8988T (cell line): ENCODE measurements at regions not wholly inside any gene's neighbourhood (a gene's known extent, or its start where the extent isn't known, plus 50 kb on each side); places are given as distances from the start of the nearest gene placed in this dataset.
"Not testable (repeated sequence)": the region's sequence is repeated elsewhere in the genome, so short reads cannot be mapped to it uniquely, and the experiment has no call there.

Source experiments
- DNase-seq: peaks from one replicate; pipeline ENCODE4 v3.0.0; 2011

DNA sequence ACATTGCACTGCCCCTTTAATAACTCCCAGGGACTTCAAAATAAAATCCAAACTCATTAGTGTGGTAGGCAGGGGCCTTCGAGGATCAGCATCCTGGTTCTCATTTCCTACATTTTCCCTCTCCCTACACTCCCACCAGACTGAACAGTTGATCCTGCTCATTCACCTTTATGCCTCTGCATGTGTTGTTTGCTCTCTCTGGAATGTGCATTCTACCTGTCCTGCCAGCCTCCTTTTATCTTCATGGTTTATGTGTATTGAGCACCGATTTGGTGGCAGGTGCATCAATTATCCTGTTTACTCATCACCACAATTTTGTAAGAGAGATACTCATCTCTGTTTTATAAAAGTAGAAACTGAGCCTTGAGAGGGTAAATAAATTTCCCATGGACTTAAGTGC is 125.0 kb downstream of the ADSS2 start:
- DNase-seq = no peak

DNA sequence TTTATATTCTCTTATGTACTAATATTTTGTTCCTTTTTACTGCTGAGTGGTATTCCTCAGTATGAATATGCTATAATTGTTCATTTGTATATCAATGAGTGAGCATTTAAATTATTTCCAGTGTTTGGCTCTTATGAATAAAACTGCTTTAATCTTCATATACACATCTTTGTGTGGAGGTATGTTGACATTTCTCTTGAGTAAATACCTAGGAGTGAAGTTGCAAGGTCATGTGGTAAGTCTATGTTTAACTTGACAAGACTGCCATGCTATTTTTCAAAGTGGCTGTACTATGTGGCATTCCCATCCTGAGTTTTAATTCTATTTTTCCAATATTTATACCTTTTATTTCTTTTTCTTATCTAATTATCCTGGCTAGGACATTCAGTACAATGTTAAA is 124.2 kb downstream of the ADSS2 start:
- no peak for DNase-seq

DNA sequence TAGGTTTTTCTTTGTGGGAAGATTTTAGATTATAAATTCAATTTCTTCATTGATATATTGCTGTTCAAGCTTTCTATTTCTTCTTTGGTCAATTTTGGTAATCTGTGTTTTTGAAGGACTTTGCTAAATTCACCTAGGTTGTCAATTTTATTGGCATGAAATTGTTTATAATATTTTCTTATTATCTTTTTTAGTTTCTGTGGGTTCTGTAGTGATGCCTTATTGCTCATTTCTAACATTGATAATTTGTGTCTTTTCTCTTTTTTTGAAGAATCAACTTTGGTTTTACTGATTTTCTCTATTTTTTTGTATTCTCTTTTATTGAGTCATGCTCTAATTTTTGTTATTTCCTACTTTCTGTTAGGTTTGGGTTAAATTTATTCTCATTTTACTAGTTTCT is 123.2 kb downstream of the ADSS2 start:
- no peak for DNase-seq

DNA sequence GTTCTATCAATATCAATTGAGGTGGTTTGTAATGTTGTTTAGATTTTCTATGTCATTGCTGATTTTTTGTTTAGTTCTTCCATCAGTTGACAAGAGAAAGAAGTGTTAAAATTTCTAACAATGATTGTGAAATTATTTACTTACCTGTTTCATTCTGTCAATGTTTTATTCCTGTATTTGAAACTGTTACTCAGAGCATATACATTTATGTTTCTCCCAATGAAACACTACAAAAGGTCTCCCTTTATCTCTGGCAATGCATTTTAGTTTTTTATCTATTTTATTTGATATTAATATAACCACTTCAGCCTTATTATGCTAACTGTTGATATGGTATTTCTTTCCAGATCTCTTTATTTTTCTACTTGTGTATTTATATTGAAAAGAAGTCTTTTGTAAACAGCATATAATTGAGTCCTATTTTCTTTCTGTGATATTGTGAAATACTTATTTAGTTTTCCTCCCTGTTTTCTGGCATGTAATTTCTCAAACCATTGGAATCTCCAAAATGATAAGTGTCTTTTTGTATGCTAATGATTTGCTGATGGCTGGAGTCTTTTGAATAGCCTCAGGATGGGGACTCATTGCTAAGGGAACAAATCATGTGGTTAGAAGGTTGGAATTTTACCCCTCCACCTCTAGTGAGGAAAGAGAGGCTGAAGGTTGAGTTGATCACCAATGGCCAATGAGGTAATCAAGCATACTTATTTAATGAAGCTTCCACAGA is 122.0 kb downstream of the ADSS2 start:
- no peak for DNase-seq

DNA sequence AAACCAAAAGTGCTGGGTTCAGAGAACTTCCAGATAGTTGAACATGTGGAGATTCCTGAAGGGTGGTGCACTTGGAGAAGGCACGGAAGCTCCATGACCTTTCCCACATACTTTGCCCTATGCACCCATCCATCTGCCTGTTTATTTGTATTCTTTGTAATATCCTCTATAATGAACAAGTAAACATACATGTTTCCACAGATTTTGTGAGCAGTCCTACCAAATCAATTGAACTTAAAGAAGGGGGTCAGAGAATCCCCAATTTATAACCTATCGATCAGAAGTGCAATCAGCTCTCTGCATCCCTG is 121.4 kb downstream of the ADSS2 start:
- DNase-seq = no peak

DNA sequence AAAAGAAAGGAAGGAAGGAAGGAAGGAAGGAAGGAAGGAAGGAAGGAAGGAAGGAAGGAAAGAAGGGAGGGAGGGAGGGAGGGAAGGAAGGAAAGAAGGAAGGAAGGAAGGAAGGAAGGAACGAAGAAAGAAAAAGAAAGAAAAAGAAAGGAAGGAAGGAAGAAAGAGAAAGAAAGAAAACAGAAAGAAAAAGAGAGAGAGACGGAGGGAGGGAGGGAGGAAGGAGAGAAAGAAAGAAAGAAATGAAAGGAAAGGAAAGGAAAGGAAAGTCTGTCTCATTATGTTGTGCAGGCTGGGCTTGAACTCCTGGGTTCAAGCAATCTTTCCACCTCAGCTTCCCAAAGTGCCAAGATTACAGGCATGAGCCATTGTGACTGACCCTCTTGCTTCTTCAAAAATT is 118.9 kb downstream of the ADSS2 start:
- not testable (repeated sequence) for DNase-seq

DNA sequence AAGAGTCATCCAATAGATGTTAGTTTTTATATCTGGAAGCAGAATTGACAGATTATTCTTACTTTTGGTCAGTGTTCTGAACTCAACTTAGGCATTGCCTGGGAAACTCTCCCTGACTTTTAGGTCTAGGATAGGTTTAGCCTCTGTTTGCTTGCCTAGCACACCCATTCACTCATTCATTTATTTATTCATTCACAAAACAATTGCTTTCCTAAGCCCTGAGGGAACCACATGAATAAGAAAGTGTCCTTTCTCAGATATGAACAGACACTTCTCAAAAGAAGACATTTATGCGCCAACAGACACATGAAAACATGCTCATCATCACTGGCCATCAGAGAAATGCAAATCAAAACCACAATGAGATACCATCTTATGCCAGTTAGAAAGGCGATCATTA is 117.4 kb downstream of the ADSS2 start:
- DNase-seq = not testable (repeated sequence)

DNA sequence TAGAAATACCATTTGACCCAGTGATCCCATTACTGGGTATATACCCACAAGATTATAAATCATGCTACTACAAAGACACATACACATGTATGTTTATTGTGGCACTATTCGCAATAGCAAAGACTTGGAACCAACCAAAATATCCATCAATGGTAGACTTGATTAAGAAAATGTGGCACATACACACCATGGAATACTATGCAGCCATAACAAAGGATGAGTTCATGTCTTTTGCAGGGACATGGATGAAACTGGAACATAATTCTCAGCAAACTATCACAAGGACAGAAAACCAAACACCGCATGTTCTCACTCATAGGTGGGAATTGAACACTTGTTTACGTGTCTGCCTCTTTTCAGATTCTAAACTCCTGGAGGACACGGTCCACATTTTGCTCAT is 116.9 kb downstream of the ADSS2 start:
- not testable (repeated sequence) for DNase-seq

DNA sequence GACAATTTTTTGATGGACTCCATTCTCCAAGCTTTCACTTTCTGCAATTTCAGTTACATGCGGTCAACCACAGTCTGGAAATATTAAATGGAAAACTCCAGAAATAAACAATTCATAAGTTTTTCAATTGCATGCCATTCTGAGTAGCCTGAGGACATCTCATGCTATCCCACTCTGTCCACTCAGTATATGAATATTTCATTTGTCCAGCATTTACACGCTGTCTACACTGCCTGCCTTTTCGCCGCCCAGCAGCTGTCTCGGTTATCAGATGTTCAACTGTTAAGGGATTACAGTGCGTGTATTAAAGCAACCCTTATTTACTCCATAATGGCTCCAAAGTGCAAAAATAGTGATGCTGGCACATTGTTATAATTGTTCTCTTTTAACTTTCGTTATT is 116.3 kb downstream of the ADSS2 start:
- no peak for DNase-seq

DNA sequence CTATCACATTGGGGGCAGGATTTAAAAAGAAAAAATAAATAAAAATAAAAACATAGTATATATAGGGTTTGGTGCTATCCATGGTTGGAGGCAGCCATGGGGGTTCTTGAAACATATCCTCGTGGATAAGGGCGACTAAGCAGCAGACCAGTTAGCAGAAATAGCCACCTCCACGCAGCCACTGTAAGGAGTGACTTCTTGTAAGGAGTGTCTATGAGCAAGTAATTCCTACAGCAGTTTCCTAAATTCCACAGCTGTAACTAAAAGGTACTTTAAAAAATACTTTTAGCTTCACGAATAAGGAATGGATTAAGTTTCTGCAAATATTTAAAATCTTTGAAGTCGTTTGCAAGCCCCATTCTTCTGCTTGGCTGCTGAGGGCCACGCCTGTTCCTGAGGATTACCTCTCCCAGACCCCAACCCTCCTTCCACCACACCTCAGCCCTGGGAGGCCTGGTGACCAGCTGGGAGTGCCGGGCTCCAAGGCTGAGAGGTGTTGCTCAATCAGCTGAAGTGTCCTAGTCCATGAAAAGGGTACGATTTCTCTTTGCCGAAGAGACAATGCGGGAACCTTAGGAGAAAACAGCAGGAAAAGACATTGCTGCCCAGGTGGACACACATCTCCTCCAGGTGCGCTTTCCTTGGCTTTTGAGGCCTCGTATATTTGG is 115.3 kb downstream of the ADSS2 start:
- no peak for DNase-seq

DNA sequence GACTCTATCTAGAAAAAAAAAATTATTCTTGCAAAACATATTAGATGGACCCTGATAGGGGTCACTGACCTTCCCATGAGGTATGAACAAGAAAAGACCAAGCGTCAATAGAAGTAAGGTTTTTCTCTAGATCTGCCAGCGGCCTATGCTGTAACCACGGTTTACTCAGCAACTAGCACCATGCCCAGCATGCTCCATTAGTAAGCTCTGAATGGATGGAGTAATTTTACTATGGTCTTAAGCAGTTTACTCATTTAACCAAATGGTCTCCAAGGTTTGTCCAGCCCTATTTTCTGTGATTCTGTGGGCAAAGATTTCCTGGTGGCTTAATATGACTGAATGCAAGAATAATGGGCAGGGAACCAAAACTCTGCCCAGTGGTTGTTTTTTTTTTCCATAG is 113.9 kb downstream of the ADSS2 start:
- DNase-seq = no peak

DNA sequence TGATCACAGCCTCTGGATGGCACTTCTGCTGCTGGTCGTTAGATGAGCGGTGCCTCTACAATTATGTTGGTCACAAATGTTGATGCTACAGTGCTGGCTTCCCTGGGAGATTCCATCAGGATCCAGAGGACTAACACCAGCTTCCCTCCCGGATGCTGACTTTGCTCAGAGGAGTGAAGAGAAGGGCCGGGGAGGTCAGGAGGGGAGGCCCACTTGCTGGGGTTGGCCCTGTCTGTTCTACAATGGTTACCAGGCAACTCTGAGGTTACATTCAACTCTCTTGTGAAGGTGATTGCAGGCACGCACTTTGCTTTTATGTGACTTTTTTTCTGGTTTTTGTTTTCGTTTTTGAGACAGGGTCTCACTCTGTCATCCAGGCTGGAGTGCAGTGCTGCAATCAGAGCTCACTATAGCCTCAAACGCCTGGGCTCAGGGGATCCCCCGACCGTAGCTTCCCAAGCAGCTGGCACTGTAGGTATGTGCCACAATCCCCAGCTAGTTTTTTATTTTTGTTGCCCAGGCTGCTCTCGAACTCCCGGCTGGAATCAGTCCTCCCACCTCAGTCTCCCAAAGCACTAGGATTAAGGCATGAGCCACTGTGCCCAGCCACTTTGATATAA is 112.5 kb downstream of the ADSS2 start:
- DNase-seq = no peak

DNA sequence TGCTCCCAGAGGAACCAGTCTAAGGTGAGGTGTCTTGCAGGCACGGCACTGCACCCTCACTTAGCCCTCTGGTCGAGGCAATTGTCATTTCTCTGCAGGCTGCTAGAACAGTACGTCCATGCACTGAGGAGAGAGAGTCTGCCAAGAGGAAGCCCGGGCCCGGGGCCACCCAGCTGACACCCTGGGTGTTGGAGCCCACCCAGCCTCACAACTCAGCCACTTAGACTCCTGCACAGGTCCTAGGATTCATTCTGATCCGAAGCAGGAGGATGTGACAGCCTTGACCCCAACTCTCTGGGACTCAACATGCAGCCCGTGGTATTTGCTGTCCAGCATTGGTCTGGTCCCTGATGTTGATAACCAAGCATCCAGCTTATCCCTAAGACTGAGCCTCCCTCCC is 111.9 kb downstream of the ADSS2 start:
- DNase-seq = no peak

DNA sequence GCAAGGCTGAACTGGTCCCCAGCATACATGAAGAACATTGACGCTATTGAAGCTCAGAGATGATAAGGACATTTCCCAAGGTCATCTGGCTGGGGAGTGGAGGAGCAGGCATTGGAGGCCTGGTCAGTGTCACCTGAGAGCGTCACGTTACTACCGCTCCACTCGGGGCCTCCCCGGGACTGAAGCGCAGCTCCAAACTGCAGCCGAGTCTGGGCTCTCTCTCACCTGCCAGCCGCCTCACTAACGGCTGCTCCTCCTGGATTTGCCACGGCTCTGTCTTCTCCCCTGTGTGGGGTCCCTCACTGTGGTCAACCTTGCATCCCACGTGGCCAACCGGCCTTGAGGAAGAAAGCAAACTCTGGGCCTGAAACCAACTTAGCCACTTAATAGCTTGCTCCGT is 111.3 kb downstream of the ADSS2 start:
- DNase-seq = no peak

DNA sequence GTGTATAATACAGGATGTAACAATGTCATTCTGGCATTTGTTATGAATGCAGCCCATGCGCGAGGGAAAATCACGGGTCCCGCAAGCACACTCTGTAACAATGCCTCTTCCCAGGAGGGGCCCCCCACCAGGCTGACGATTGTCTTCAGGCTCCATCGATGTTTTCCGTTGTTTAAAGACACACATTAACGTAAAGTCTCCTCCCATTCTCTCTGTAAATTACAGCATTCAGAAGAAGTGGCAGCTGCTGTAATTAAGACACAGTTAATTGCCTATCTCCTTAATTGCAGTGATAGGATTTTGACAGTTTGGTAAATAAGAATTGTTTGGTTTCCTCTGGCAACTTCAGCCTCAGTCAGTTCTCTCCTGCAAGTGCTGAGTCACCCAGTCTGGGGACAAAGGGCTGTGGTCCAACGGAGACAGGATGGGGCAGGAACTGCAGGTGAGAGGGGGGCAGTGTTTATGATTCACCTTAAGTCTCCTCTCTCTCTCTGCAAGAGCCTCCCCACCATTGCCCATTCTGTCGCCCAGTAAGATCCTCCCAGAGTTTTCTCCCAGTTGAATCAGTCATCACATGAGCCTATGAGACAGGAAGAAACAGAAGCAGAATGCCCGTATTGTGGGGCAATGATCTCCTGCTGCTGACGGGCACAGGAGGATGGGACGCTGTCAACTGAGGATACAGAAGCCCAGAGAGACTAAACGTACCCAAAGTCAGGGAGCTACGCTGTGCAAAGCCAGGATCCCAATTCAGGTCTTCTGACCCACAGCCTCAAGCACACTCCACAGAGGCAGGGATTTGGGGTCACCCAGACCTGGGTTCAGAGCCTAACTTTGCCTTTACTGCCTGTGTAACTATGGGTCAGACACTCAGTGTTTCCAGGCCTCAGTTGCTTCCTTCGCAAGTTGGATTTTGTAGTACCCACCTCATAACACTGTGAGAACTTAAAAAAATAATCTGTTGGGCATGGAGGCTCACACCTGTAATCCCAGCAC is 110.0 kb downstream of the ADSS2 start:
- DNase-seq = no peak

DNA sequence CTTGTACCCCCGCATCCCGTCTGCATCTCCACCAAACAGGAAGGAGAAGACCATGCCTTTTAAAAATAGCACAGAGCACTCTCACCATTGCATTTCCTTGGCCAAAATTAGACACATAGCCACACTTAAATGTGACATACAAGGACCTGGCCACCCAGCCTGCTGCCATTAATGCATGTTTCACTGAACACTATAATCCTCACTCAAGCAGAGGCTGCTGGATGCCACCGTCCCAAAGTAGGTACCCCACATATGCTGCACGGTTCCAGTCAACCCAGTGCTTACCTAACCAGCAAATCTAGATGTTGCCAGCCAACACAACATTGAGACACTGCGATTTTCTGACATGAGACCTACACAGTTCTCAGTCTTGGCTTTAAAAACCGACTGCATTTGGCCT is 107.7 kb downstream of the ADSS2 start:
- DNase-seq = no peak

DNA sequence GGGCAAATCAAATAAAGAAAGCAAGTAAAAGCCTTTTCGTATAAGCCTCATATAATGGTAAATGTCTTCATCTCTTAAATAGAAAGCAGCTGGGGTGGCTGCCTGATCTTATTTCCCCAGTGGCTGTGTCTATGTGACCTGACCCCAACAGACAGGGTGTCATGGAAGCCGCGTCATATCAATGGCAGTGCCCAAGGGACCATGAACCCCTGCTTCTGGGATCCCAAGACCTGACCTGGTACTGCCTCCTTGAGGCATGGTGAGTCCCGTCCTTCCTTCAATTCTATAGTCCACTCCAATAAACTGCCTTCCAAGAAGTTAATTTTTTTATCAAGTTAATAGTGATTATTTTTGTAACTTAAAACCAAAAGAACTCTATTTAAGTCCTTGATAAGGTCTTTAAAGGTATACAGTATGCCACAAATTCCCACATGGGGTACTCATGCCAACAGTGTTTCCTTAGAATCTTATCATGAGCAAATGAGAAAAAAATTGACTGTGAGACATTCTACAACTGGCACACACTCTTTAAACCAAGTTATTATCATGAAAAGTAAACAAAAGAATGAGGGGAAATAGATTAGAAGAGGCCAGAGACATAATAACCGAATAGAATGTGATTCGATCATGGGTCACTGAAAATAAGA is 104.6 kb downstream of the ADSS2 start:
- DNase-seq = no peak

DNA sequence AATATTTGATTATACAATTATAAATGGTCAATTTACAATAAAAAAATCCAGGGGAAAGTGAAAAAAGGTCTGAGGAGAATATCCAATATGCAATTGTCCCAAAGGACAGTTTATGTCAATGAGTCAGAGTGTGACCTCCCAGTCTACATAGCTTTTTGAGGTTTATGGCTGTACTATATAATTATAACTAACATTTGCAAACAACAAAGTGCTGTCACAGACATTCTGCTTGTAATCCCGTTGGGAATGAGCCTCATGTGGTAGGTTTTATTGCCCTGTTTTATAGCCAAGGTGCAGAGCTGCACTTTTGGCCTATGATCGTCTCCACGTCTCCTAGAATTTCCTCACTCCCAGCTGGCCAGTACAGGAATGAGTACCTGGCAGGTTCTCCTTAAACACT is 103.8 kb downstream of the ADSS2 start:
- no peak for DNase-seq

DNA sequence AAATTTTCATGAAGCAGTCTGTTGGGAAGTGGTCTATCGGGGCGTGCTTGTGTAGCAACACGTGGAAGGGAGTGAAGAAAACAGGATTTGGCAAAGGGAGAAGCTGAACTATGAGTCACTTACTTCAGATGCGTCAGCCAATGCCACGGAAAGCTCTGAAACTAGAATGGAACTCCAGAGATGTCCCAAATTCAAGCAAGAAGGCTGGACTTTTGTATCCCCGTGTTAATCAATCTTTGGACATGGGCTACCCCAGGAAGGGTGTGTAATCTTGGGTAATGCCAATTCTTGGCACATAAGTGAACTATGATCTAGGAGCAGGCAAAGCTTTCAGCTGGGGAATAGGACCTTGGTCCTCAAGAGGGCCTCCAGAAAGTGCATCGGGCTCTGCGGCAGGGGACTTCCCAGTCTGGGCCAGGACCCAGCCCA is 102.6 kb downstream of the ADSS2 start:
- no peak for DNase-seq

DNA sequence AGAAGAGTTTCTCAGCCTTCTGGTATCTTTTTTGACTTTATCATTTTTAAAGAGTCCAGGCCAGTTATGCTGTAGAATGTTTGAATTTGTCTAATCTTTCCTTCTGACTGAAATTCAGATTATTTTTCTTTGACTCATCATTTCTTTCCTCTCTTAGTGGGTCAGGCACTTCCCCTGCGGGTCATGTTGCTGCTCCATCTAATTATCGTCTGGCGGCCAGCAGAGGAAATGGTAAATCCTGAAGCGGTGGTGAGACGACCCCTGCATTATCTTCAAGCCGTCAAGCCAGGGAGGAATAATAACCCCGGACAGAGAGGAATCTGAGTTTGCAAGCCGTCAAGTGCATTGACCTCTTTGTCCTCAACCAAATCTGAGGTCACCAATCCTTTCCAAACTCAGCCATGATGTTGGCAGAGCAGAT is 102.1 kb downstream of the ADSS2 start:
- DNase-seq = no peak

DNA sequence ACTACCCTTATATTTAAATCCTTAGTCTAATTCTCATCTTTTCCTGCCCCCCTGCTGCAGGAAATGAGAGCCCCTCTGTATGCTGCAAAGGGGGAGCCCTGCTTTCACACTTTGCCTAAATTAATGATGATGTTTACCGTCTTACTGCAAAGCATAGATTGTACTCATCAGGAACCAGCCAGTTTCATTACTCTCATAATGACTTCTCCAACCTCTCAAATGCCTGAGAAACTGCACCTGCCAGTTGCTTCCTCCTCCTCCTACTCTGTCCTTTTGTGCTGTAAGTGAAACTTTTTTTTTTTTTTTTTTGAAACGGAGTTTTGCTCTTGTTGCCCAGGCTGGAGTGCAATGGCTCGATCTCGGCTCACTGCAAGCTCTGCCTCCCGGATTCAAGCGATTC is 101.7 kb downstream of the ADSS2 start:
- no peak for DNase-seq

DNA sequence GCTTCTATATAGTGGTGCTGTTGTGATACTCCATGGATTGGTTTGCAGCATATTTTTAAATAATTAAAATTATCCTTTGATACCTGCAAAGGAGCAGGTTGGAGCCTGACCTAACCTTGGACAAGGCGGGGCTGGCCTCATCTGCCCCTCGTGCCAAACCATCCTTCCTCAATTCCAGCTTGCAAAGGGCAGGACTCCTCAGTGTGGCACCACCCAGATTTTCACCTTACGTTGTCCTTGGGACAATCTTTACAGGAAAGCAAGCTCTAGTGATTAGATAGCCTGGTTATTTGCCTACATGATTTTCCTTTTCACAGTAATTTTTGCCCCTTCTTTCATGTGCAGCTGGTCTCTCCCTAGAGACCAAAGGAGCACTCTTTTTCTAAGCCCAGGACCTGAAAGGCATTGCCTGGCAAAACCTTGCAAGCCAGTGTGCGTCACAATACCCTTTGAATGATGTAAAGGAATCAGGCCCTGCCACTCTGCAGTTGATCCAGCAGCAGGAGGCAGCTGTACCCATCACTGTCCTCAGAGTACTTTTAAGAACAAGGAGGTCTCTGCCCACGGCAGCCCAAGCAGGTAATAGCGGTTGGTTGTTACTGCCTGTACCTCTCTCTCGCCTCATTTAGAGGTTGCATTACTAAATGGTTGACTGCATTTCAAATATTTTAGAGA is 99.4 kb downstream of the ADSS2 start:
- no peak for DNase-seq
